ENCODE measurements at regions not wholly inside any gene's neighbourhood (a gene's known extent, or its start where the extent isn't known, plus 50 kb on each side); places are given as distances from the start of the nearest gene placed in this dataset.

DNA sequence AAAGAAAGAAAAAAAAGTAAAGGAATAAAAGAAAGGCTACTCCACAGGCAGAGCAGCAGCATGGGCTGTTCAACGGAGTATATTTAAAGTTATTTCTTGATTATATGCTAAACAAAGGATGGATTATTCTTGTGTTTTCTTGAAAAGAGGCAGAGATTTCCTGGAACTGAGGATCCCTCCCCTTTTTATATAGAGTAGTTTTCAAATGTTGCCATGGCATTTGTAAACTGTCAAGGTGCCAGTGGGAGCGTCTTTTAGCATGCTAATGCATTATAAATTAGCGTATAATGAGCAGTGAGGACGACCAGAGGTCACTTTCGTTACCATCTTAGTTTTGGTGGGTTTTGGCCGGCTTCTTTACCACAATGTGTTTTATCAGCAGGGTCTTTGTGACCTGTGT lies 383.0 kb downstream of the PCNX1 start:
- TF ChIP-seq EZH2phosphoT487 (conservative IDR thresholded peaks at IDR 0.05; ENCODE audit: low read length): no peak
- TF ChIP-seq, protein P1, sequence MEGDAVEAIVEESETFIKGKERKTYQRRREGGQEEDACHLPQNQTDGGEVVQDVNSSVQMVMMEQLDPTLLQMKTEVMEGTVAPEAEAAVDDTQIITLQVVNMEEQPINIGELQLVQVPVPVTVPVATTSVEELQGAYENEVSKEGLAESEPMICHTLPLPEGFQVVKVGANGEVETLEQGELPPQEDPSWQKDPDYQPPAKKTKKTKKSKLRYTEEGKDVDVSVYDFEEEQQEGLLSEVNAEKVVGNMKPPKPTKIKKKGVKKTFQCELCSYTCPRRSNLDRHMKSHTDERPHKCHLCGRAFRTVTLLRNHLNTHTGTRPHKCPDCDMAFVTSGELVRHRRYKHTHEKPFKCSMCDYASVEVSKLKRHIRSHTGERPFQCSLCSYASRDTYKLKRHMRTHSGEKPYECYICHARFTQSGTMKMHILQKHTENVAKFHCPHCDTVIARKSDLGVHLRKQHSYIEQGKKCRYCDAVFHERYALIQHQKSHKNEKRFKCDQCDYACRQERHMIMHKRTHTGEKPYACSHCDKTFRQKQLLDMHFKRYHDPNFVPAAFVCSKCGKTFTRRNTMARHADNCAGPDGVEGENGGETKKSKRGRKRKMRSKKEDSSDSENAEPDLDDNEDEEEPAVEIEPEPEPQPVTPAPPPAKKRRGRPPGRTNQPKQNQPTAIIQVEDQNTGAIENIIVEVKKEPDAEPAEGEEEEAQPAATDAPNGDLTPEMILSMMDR (IDR thresholded peaks at IDR 0.05; ENCODE audit: insufficient read depth, low read length, poor library complexity, severe bottlenecking): no peak

Measured in SU-DHL-6 (cell line).